Fibroblast of skin of left quadriceps (primary cell): ENCODE measurements at regions not wholly inside any gene's neighbourhood (a gene's known extent, or its start where the extent isn't known, plus 50 kb on each side); places are given as distances from the start of the nearest gene placed in this dataset.
"Not testable (repeated sequence)": the region's sequence is repeated elsewhere in the genome, so short reads cannot be mapped to it uniquely, and the experiment has no call there.

Source experiments
- DNase-seq, 2 experiments: peaks; one replicate each; pipeline ENCODE4 v3.0.0-alpha.2; 2013; ENCODE audit warnings: low read depth in 2 of 2

DNA sequence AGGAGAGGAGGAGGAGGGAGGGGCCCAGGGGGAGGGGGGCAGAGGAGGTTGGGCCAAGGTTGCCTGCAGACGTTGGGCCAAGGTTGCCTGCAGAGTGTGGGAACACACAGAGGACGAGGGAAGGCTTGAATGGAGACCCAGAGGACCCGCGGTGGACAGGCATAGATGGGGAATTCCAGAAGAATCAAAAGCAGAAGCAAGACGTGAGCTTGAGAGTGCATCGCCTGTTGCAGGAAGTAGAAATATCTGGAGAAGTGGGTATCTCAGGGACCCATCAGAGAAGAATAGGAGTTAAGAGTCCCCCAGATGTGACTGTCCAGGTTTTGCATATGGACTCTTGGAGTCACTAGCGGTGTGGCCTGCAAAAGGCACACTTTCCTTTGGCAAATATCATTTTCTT is 670.2 kb downstream of the TBC1D22A start:
- no peak for DNase-seq

DNA sequence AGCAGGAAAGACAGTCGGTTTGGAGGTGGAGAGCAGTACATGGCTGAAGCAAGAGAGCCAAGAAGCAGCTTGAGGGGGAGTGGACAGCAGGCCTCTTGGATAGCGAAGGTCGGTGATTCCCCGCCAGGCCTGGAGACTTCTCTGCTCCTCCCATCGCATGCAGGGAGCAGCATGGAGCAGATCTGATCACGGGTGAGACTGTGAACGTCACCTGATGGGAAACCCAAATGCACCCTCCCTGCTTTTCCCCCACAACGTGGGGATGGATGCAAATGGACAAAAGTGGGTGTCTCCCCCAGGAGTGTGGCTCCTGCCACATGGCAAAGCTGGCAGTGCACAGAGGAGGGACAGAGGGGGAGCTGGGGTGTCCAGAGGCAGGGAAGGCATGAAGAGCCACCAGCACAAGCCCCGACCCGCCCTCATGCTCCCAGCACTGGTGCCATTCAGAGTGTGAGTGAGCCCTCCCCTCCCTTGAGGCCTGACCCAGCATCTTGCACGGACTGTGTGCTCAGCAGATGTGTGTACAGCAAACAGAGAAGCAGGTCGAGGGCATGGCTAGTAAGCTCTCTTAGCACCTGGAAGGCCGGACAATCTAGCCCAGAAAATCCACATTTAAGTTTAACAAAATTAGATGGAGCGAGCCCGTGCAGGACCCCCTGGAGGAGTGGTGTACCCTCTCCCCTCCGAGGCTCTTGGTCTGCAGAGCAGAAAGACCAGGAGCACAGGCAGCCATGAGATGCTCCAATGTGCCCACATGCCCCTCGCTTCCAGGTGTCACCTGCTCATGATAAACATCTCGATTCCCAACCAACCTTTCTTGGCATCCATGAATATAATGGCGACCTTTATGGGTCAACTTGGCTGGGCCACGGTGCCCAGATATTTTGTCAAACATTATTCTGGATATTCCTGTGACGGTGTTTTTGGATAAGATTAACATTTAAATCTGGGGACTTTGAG is 661.7 kb downstream of the TBC1D22A start:
- DNase-seq, result no peak

- DNase-seq, result no peak
Observed at GRCh38 chr22:47423266-47423665, 660.8 kb downstream of the TBC1D22A start.

GRCh38 chr22:47422736-47423135 is 660.3 kb downstream of the TBC1D22A start:
- no peak for DNase-seq

- no peak for DNase-seq
Observed at GRCh38 chr22:47421846-47422245, 659.4 kb downstream of the TBC1D22A start.

DNA sequence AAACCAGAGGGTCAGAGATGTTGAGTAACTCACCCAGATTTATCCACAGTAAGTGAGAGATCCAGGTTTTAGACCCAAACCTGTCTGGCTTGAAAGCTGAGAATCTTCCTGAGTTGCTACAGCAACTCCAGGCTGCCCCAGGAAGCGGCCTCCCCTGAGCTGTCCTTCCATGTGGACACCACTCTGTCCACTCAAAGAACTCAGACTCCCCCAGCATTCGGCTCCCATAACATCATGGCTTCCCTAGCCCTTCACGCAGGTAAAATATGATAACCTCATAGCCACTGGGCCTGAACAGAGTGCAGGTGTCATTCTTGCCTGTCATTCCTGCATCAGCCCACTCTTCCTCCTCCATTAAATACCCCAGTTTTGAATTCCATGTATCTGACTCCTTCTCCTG is 657.8 kb downstream of the TBC1D22A start:
- no peak for DNase-seq

DNA sequence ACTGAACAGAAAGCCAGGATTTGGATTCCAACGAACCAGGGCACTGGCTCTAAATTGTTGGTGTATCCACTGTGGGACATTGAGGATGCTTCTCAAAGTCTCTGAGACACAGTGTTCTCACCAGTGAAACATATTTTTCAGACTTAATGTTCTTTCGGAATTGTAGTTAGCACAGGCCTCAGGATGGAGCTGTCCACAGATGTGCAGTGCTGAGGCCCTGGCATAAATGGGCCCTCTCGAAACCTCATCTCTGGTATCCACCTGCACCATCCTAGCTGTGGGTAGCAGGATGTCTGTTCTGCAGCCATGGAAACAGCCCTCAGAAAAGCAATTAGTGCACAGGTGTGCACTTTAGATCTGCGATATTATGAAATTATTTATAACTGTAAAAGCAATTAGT is 656.8 kb downstream of the TBC1D22A start:
- no peak for DNase-seq

DNA sequence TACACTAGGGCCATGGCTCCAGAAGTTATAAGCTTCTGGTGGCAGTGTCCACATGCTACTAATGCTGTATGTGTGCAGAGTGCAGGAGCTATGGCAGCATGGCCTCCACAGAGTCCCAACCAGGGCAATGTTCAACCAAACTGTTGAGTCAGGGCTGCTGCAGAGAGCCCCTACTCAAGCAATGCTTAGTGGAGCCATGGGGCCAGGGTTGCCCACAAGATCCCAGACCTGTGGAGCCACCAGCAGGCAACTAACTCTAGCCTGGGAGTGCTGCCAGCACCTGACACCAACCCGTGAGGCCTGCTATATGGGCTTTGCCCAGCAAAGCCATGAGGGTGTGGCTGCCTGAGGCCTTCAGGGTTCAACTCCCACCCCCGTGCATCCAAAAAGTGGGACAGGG is 655.2 kb downstream of the TBC1D22A start:
- DNase-seq, result no peak

DNA sequence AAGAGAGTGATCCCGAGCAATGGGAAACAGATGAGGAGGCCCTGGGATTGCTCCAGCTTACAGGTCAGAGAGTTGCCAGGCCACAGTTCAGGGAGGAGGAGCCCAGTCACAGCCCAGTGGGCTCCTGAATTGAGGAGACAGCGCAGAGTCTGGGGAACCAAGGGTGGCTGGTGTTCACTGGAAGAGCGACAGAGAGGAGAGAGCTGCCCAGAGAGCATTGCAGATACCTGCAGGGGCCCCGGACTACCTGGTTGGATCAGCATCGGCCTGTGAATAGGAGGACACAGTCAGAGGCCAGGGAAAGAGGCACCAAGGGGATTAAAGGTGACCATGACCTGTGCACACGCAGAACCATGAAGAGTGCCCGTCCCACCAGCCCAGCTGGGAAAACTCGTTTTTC is 648.6 kb downstream of the TBC1D22A start:
- DNase-seq, result no peak

DNA sequence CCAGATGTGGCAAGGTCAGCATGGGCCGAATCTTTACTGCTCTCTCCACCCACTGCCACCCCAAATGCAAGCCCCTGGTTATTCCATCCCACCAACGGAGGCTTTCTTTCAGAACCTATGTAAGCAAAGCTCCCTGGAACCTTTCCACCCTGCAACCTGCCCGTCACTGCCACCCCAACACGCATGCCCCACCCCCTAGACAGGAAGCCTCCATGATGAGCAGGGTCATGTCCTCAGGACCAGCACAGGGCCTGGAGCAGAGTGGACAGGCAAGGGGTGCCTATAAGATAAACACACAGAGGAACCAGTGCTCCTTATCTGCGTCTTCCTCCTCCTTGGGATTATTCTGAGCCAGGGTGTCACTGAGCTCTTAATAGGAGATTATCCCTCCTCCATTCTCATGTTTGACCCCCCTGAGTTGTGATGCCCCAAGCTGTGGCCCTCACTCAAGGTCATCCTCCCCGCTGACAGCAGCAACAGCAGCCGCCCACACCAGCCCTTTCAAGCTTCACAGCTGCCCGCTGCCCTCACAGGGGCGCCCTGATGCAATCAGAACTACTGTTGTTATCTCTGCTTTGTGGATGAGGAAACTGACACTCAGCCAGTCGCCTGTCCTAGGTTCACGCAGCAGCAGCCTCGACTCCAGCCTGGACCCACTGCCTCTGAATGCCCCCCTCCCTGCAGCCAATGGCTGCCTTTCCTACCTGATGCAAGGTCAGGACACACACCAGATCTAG is 647.3 kb downstream of the TBC1D22A start:
- DNase-seq, result no peak

GRCh38 chr22:47408409-47408808 is 646.0 kb downstream of the TBC1D22A start:
- DNase-seq, result no peak

DNA sequence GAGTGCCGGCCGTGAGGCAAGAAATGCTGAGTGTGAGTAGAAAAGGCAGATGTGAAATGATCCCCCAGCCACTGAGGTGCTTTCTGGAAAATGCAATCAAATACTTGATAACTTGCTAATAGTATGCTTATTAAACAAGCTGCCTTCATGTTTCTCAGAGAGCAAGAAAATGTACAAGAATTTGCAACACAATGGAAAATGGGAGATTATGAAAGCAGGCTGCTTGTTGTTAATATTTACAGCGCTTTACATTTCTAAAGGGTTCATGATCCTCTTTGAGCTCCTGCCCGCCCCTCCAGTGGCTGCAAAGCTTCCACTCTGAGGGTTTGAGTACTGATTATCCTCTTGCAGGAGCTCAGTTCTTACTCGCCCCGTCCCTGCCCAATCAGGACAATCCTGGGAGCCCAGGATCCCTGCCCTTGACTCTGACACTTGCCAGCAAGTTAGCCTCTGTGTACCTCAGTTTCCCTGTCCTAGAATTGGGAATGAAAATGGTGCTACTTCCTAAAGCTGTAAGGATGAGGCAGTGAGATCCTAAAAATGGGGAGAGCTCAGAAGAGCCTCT is 645.1 kb downstream of the TBC1D22A start:
- no peak for DNase-seq

- DNase-seq, result no peak
Observed at GRCh38 chr22:47406896-47407295, 644.4 kb downstream of the TBC1D22A start.

DNA sequence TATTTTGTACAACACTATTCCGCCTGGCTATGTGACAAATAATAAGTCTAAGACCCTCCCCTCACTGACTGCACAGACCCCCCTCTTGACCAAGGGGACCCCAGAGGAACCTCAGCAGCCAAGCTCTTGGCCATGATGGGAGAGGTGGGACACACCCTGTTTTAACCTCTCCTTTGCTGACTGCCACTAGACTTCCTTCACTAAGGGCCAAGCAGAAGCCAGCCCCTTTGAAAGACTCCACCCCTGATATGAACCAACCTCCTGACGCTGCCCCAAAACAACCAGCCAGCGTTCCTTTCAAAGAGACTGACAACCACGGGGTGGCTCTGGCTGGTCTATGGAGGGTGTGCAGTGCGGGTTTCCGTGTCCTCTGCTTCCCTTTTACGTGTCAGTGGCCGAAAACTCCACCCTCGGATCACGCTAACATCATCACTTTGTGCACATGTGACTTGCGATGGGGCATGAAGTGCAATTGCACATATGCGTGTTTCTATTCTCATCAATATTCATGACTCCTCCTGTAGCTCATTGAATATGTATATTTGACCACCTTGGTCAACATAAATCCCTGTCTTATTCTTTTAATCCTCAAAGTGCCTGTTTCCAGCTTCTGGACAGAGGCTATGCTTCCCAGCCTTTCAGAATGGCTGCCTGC is 643.9 kb downstream of the TBC1D22A start:
- DNase-seq, result no peak

DNA sequence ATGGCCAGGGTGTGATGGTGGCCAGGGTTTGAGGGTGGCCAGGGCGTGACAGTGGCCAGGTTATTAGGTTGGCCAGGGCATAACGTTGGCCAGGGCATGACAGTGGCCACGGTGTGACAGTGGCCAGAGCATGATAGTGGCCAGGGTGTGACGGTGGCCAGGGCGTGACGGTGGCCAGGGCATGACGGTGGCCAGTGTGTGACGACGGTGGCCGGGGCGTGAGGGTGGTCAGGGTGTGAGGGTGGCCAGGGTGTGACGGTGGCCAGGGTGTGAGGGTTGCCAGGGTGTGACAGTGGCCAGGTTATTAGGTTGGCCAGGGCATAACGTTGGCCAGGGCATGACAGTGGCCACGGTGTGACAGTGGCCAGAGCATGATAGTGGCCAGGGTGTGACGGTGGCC is 642.8 kb downstream of the TBC1D22A start:
- not testable (repeated sequence) for DNase-seq

- DNase-seq, result no peak
Observed at GRCh38 chr22:47402876-47403525, 640.6 kb downstream of the TBC1D22A start.

GRCh38 chr22:47401976-47402770 is 639.7 kb downstream of the TBC1D22A start:
- DNase-seq, result peak in 1 of 2 experiments; percentile 2

DNA sequence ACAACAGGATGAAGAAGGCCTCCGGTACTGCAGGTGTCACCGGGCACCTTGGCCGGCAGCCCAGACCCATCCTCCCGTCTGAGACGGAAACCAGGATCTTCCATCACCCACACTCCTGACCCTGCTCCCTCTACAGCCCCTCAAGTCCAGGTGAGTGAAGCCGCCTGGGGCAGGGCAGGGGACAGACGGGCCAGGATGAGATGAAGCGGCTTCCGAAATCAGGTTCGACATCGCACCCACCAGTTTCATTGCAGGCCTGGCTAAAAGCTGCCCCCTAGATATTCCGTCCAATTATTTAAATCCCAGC is 639.1 kb downstream of the TBC1D22A start:
- DNase-seq, result no peak

DNA sequence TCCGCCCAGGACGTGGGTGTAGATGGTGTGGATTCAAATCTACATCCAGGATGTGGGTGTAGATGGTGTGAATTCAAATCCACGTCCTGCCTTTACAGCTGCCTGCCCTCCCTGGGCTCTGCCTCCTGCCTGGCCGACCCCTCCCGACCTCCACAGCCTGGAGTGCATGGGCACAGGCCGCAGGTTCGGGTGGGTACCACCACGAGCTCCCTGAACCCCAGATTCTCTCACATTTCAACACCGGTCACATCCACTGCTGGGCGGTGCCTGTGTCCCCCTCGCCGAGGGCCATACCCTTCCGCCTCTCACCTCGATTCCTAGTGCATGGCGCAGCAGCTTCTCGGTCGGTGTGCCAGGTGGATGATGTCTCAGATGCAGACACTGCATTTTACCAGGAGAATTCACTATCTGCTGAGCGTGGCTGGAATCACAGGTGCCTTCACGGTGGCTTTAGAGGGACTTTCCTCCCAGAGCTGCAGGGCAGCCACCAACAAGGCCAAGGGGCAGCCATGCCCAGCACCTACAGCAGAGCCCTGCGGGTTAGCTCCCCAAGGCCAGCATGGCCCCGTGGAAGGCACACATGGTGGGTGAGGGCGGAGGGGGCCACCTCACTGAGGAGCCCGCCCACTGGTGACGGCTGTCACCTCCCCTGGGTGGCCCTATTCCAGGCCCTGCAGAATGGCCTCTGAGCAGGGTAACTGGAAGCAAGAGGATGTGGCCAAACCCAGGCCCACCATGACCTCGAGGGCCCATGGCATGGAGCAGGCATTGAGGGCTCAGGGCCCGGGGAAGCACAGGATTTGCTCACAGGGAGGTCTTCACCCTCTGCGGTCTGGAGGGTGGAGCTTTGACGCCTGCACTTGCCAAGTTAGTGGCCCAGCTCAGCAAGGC is 638.5 kb downstream of the TBC1D22A start:
- DNase-seq, result no peak

DNA sequence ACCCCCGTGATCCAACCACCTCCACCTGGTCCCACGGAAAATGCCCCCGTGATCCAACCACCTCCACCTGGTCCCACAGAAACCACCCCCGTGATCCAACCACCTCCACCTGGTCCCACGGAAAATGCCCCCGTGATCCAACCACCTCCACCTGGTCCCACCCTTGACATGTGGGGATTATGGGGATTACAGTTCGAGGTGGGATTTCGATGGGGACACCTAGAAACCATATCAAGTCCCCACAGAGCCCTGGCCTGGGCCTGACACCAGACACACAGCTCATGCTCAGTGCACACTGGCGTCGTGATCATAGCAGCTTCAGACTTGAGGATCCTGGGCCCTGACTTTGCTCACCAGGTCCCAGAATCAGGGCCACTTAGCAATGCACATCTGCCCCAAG is 637.7 kb downstream of the TBC1D22A start:
- DNase-seq, result not testable (repeated sequence)
